Activated CD4-positive, alpha-beta T cell treated with anti-CD3 and anti-CD28 coated beads, Interleukin-2, amount 50 U/mL, for 16 hours (primary cell): ENCODE measurements at regions not wholly inside any gene's neighbourhood (a gene's known extent, or its start where the extent isn't known, plus 50 kb on each side); places are given as distances from the start of the nearest gene placed in this dataset.
"Not testable (repeated sequence)": the region's sequence is repeated elsewhere in the genome, so short reads cannot be mapped to it uniquely, and the experiment has no call there.

ENCODE experiments used
- DNase-seq: peaks from one replicate; pipeline ENCODE4 v3.0.0-alpha.2; 2020

DNA sequence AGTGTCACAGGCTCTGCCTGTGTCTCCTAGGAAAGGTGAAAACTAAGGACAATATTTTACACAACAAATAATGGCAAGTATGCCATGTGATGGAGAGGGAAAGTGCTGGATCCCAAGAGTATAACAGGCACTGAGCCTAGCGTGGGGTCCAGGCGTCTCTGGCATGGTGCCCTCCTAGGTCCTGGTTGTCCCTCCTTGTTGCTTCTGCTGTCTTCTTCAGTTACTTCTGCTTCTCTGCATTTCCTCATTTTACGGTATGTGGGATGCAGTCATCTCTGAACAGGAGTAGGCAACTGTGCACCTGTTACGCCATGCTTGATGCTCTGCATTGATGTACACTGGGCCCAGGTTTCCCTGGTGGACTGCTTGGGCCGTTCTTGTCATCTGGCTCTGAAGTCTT, 1480.8 kb downstream of the FOXD4L5 start:
- DNase-seq: not testable (repeated sequence)

DNA sequence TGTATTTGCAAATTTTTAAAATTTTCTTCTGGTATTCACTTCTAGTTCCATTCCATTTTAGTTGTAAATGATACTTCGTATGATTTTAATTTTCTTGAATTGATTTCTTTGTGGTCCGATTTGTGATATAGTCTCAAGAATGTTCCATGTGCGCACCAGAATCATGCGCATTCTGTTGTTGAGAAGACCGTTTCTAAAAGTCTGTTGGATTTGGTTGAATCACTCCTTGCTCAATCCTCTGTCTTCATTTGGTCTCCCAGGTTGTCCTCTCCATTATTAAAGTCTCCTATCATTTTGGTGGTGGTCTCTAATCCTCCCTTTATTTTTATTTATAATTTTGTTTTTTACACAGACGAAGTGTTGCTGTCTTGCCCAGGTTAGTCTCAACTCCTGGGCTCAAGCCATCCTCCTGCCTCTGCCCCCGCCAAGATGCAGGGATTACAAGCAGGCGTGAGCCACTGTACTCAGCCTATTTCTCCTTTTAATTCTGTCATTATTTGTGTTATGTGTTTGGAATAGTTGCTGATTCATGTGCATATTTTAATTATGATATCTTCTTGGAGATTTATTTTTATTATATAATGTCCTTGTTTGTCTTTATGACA, 1490.8 kb downstream of the FOXD4L5 start:
- not testable (repeated sequence) for DNase-seq

DNA sequence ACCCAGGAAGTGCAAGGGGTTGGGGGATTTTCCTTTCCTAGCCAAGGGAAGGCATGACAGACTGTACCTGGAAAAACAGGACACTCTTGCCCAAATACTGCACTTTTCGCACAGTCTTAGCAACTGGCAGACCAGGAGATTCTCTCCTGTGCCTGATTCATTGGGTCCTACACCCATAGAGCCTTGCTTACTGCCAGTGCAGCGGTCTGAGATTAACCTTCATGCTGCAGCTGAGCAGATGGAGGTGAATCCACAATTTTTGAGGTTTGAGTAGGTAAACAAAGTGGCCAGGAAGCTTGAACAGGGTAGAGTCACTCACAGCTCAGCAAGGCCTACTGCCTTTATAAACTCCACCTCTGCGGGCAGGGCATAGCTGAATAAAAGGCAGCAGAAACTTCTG, 1497.6 kb downstream of the FOXD4L5 start:
- DNase-seq: not testable (repeated sequence)

DNA sequence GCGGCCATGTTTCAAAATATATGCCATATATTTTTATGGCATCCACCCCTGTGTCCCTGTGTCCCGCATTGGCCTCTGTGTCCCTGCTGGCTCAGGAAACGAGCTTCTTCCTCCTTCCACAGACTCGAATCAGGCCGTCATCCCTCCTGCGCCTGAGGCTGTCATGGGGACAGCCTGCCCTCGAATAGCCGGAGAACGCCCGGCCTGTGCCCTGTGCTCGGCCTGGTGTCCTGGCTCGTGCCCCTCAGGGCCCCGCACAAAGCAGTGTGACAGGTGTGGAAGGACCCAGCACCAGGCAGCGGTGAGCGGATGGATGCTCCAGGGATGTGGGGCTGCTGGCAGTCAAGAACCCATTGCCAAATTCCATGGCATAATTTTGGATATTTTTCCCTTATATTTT, 1500.0 kb downstream of the FOXD4L5 start:
- DNase-seq: not testable (repeated sequence)

DNA sequence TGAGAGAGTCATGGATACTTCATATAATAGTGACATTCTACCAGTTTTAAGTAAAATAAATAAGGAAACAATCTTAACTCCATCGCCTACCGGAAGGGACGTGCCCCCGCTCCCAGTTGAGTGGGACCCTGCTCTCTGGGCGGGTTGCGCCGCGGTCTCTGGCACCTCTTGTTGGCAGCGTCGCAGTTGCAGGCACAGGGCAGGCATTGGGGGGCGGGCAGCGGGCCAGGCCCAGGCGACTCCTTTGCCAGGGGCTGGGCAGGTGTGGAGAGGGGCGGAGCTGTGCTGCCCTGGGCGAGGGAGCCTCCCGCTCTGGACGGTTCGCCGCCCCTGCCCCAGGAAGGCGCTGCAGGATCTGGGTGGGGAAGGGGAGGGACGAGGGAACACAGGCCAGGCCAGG, 1500.6 kb downstream of the FOXD4L5 start:
- not testable (repeated sequence) for DNase-seq

DNA sequence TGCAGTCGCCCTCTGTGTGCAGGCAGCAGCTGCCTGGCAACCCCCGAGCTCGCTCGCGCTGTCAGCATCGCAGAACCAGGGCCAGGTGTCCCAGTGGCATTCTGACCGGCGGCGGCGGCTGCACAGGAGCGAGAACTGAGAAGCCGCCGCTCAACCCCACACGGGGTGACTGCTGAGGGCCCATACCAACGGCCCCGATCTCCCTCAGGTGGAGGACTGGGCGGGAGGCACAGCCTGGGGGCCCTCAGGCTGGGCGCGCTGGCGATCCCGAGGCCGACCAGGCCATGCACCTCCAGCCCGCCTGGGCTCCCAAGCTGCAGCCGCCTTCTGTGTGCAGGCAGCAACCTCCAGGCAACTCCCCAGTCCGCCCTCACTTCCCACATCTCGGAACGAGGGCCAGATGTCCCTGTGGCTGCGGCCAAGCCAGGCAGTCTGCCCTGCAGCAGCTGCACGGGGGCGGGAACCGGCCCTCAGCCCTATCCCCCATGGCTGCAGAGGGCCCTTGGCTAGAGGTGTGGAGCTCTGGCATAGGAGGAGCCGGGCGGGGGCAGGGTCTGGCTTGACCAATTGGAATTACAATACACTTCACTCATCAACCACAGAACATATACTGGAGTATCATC, 1503.1 kb downstream of the FOXD4L5 start:
- not testable (repeated sequence) for DNase-seq

DNA sequence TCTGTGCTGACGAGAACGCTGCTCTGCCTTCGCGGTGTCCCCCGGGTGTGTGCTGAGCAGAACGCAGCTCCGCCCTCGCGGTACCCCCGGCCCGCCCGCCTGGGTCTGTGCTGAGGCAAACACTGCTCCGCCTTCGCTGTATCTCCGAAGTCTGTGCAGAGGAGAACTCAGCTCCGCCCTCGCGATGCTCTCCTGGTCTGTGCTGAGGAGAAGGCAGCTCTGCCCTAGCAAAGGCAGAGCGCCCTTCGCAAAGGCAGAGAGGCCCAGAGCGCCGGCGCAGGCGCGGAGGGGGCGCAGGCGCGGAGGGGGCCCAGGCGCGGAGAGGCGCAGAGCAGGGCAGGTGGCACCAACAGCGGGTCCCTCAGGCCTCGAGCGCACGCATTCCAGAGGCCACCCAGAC, 1503.6 kb downstream of the FOXD4L5 start:
- DNase-seq: peak; percentile 12

DNA sequence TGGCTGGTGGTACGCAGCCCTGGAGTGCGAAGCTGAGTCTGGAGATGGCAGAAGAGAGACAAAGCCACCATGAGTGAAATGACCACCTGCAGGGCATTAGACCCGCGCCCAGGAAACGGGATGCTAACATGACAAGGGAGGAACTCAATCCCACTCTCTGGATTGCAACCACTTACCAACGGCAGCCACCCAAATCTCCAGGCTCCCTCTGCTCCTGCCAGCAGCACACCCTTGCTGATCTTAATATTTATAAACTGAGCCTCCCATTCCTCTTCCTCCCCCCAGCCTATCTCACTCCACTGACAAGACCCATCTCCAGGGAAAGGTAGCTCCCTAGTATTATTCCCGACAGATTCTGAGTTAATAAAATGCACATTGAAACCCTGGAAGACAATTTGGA, 1508.8 kb downstream of the FOXD4L5 start:
- DNase-seq: not testable (repeated sequence)

DNA sequence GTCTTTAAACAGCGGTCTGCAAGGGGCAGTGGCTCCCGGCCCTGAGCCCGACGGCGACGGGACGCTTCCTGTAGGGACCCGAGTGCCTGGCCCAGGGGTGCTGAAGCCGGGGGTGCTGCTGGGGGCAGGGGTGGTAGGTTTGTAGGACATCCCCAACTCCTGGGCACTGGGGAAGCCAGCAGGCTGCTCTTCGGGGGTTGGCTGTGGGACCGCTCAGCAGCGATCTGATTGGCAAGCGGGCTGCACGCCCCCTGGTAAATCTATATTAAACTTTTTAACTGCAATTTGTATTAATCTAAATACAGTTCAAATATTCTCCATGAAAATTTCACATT, 1510.0 kb downstream of the FOXD4L5 start:
- DNase-seq: not testable (repeated sequence)

DNA sequence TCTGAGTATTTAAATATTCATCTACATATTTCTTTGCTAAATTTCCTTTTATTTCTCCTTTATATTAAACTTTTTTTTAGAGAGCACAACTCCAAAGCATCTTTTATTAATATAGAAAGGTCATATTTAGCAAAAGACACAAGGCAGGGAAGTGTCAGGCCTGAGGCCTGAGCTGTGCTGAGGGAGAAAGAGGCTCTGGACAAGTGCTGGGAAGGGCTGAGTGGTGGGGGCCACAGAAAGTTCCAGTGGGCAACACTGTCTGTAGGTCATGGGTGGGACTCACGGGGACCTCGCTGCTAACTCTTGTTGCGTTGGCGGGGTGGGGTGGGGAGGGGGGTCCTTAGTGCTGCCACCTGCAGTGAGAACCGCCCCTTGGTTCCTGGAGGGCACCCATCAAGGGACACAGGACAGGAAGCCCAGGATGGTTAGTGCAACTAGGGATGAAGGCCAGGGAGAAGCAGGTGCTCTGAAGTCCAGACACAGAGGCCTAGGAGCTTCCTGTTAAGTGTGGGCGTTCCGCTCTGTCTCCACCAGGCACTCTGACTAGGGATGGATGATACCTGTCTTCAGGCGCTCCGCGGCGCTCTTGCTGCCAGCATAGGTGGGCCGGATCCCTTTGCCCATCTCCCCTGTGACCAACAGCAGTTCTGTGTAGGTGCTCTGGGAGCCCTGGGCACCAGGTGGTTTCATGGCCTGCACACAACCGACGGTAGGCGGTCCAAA, 1510.5 kb downstream of the FOXD4L5 start:
- not testable (repeated sequence) for DNase-seq

DNA sequence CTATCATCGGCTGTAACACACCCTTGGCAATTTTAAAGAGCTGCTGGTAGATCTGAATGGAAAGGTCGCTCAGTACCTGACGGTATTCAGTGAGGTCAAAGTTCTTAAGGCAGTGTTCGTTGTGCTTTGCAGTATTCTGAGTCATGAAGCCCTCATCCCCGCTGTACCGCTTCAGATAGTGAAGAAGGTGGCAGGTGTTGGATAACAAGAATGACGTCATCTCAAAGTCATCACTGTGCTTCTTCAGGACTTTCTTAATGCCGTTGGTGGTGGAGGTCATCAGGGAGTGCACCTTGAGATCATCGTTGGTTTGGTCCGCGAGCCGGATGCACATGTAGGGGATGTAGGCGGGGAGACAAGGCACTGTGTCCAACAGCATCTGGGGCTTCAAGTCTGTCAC, 1522.8 kb downstream of the FOXD4L5 start:
- not testable (repeated sequence) for DNase-seq

DNA sequence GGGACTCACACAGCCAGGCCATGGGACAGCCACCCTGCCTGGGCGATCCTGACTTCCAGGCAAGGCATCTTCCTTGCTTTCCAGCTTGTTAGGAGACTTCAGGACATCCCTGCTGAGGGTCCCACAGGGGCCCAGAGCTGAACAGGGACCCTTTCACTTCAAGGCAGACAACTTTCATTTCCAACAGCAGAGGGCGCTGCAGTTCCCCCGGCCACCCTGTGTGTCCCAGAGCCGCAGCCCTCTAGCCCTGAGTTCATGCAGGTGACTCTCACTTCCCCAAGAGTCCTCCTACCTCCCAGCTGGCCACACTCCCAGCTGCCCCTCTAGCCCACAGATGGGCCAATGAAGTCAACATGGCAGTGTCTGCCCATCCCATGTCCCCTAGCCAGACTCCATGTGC, 1556.0 kb downstream of the FOXD4L5 start:
- DNase-seq: not testable (repeated sequence)

DNA sequence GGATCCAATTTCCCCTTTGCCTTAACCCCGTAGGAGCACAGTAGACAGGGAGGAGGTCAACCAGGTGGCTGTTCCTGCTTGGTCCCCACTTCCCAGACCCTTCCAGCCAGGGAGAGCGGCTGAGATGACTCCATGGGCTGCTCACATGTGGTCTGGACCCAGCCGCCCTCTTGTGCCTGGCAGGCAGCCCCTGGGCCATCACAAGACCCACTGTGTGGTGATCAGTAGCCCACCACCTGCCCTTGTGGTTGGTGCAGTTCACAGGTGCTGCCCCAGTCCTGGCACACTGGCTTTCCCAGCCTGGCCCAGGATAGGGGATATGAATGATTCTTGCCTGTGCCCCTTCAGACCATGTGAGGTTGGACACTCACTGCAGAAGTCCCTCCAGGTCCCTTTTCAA, 1556.7 kb downstream of the FOXD4L5 start:
- no peak for DNase-seq

DNA sequence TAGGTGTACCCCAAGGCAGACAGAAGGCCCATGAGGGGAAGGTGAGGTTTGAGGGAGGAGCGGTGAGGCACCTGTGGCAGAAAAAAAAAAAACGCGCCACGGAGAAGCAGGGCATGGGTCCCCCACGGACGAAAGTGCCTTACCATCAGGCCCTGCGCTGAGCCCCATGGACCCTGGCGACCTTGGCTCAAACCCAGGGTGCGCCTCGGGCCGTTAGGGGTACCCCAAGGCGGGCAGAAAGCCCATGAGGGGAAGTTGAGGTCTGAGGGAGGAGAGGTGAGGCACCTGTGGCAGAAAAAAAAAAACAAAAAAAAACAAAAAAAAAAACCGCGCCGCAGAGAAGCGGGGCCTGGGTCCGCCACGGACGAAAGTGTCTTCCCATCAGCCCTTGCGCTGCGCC, 1576.7 kb downstream of the FOXD4L5 start:
- not testable (repeated sequence) for DNase-seq

DNA sequence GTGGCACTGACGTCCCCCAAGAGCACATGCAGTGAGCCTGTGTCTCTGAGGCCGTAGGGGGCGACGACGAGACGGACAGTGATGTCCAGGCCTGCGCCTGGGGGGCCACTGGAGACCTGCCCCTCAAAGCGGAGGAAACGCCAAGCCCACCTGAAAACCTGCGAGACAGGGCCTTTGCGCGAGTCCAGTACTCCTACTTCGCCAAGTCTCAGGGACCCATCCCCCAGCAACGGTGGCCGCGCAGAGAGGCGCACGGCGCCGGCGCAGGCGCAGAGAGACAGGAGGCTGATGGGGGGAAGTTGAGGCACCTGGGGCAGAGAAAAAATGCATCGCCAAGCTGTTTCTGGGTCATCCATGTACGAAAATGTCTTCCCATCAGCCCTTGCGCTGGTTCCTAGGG, 1580.6 kb downstream of the FOXD4L5 start:
- not testable (repeated sequence) for DNase-seq

DNA sequence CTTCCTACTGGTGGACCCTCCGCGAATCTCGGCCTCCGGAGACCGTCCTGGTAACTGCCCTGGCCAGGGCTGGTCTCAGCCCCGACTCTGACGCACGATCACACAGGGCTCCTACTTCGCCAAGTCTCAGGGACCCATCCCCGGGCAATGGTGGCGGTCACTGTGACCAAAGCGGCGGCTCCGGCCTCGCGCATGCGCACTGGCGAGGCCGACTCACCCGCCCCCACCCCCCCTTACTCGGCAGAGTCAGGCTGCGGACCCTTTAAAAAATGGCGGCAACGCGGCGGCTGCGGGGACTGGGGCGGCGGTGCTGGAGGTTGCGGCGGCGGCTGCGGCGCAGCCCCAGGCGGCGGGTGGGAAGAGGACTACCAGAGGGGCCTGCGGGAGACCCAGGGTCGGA, 1581.3 kb downstream of the FOXD4L5 start:
- DNase-seq: not testable (repeated sequence)

DNA sequence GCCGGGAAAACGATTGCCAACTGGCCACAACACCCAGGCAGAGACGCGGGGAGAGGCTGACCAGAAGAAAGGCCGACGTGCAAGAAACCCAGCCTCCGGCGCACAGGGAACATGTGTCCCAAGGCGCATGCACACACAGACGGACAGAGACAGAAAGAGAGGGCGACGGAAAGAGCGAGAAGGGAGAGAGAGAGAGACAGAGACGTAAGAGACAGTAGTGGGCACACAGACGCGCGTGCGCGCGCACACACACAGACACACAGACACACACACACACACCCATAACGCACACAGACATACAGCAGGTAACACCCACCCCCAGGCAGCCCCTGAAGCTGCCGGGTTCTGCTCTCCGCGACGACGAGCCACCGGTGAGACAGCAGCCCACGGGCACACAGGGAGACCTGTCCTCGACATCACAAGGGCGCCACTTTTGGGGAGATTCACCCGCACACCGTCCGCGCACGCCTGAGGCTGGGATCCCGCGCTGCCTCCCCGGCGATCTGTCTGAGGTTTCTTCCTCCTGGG, 1581.8 kb downstream of the FOXD4L5 start:
- not testable (repeated sequence) for DNase-seq
